ENCODE measurements at regions not wholly inside any gene's neighbourhood (a gene's known extent, or its start where the extent isn't known, plus 50 kb on each side); places are given as distances from the start of the nearest gene placed in this dataset.

DNA sequence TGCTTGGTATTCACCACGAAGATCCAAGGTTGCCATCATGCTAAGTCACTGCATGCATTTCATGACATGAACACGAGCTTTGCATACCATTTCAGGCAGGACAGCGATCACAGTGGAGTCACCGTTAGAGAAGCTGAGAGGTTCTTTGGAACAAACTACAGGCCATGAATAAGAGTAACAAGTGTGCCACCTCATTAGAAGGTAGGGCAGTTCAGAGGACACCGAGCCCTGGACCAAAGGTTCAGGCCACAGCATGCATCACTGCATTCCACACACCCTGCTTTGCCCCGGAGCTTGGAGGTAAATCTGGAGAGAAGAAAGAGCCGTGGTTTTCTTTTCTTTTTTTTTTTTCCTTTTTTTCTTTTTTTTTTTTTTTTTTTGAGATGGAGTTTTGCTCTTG lies 66.9 kb upstream of the CDH4 start:
- DNase-seq (ENCODE audit: low spot score) = no peak
- no peak overlapping the region for H3K4me3 Mint-ChIP-seq
- Histone ChIP-seq H2AFZ (replicated peaks) (no peak overlapping the region), H3K36me3 (no peaks in the 10 kb centered on the region), H3K4me2 (no peak overlapping the region), H3F3A (ENCODE audit: low read depth) (no peaks in the 10 kb centered on the region), H3K79me2 (ENCODE audit: low read depth) (no peaks in the 10 kb centered on the region), H3K9me3 (ENCODE audit: low read depth) (no peaks in the 10 kb centered on the region), H3K4me3 (no peak overlapping the region), H3K4me1 (no peaks in the 10 kb centered on the region), H3K27ac (no peak overlapping the region), H3K9ac (no peak overlapping the region), H3K27me3 (peaks cover 13% of the 10 kb centered on the region), H4K20me1 (ENCODE audit: low read depth) (no peaks in the 10 kb centered on the region)
- H3K27me3 Mint-ChIP-seq (ENCODE audit: insufficient read depth, low read depth) = no peaks in the 10 kb centered on the region
- H3K27ac Mint-ChIP-seq = no peak overlapping the region
- TF ChIP-seq, protein P1, sequence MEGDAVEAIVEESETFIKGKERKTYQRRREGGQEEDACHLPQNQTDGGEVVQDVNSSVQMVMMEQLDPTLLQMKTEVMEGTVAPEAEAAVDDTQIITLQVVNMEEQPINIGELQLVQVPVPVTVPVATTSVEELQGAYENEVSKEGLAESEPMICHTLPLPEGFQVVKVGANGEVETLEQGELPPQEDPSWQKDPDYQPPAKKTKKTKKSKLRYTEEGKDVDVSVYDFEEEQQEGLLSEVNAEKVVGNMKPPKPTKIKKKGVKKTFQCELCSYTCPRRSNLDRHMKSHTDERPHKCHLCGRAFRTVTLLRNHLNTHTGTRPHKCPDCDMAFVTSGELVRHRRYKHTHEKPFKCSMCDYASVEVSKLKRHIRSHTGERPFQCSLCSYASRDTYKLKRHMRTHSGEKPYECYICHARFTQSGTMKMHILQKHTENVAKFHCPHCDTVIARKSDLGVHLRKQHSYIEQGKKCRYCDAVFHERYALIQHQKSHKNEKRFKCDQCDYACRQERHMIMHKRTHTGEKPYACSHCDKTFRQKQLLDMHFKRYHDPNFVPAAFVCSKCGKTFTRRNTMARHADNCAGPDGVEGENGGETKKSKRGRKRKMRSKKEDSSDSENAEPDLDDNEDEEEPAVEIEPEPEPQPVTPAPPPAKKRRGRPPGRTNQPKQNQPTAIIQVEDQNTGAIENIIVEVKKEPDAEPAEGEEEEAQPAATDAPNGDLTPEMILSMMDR (IDR thresholded peaks at IDR 0.05) = no peak
- TF ChIP-seq EZH2phosphoT487 (IDR thresholded peaks at IDR 0.05) (no peak), EZH2 (IDR thresholded peaks at IDR 0.05) (no peak)
- peaks cover 10% of the 10 kb centered on the region for H3K4me1 Mint-ChIP-seq
- H3K36me3 Mint-ChIP-seq = no peaks in the 10 kb centered on the region
- H3K9me3 Mint-ChIP-seq = no peaks in the 10 kb centered on the region

DNA sequence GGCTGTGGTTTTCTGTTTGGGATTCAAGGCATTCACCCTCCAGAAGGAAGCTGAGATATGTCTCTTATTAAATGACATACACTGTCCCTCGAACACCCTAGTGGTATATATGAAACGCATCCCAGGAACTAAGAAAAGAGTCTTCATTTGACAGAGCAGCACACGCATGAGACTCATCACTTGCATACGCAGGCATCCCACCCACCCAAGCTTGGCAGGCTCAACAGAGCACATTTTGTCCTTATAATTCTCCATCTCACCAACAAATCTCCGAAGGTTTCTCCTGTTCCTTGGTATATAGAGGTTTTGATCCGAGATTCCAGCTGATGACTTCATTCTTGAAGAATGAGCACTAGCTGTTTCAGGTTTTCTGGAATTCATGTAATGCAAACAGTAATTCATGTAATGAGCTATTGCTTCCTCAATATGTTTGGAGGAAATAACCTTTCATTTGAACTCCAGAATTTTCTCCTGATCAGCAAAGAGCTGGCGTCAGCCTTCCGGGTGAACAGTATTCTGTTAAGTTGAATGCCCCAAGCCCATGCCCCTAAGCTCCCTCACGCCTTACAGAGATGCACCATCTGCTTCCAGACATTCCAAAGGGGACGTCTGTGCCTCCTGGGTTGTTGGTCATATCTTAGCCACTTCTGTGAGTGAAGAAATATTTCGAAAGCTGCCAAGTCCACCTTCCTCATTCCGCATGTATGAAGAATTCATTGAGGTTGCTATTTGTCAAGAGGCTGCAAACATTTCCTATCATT lies 66.0 kb upstream of the CDH4 start:
- TF ChIP-seq, protein P1 (IDR thresholded peaks at IDR 0.05) = no peak
- TF ChIP-seq EZH2phosphoT487 (IDR thresholded peaks at IDR 0.05) (no peak), EZH2 (IDR thresholded peaks at IDR 0.05) (no peak)
- no peak overlapping the region for H3K4me2 ChIP-seq
- Mint-ChIP-seq H3K4me3 (no peak overlapping the region), H3K4me1 (peaks cover 17% of the 10 kb centered on the region), H3K36me3 (no peaks in the 10 kb centered on the region), H3K27ac (no peak overlapping the region), H3K9me3 (no peaks in the 10 kb centered on the region), H3K27me3 (ENCODE audit: insufficient read depth, low read depth) (no peaks in the 10 kb centered on the region)
- H2AFZ ChIP-seq (replicated peaks) = no peak overlapping the region
- no peaks in the 10 kb centered on the region for H3F3A ChIP-seq (ENCODE audit: low read depth)
- H3K36me3 ChIP-seq = no peaks in the 10 kb centered on the region
- H3K9me3 ChIP-seq (ENCODE audit: low read depth) = no peaks in the 10 kb centered on the region
- no peak overlapping the region for H3K9ac ChIP-seq
- H4K20me1 ChIP-seq (ENCODE audit: low read depth) = no peaks in the 10 kb centered on the region
- no peak for DNase-seq (ENCODE audit: low spot score)
- H3K4me1 ChIP-seq = no peaks in the 10 kb centered on the region
- H3K27ac ChIP-seq = no peak overlapping the region
- no peak overlapping the region for H3K4me3 ChIP-seq
- H3K27me3 ChIP-seq = peaks cover 13% of the 10 kb centered on the region
- H3K79me2 ChIP-seq (ENCODE audit: low read depth) = no peaks in the 10 kb centered on the region

DNA sequence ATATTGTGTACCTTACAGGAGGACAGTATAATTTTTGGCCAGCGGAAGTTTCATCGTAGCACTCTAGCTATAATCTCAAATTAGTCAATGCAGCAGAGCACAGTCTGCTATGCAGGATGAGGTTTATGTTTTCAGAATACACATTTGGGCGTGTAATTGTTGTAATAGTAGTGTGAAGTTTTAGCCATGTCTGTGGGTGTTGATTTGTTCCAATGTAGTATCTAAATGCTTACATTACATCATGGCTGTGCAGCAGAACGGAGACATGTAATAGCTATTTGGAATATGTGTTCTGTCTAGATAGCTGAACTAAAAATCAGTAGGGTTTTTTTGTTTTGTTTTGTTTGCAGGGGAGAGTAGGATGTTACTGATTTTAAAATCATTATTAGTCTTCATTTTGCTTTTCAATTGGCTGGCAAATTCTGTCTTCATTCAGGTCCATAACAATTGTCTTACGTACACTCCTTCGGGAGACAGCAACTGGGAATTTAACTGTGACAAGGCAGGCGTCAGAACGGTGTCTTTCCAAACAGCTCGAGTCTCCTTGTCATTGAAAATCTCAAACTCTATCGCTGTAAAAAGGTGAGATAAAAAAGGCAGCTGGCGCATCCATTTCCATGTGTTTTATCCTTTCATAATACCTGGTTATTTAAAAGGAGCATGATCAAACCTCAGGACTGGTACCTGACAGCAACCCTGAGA lies 65.1 kb upstream of the CDH4 start:
- Histone ChIP-seq H3K9me3 (ENCODE audit: low read depth) (no peaks in the 10 kb centered on the region), H4K20me1 (ENCODE audit: low read depth) (no peaks in the 10 kb centered on the region), H3K4me3 (no peak overlapping the region), H3K27ac (no peak overlapping the region), H3K4me2 (no peak overlapping the region), H3K27me3 (peaks cover 13% of the 10 kb centered on the region), H3K36me3 (no peaks in the 10 kb centered on the region), H2AFZ (replicated peaks) (no peak overlapping the region), H3K79me2 (ENCODE audit: low read depth) (no peaks in the 10 kb centered on the region), H3F3A (ENCODE audit: low read depth) (no peaks in the 10 kb centered on the region), H3K9ac (no peak overlapping the region), H3K4me1 (no peaks in the 10 kb centered on the region)
- no peaks in the 10 kb centered on the region for H3K27me3 Mint-ChIP-seq (ENCODE audit: insufficient read depth, low read depth)
- DNase-seq (ENCODE audit: low spot score) = no peak
- no peak overlapping the region for H3K4me3 Mint-ChIP-seq
- no peaks in the 10 kb centered on the region for H3K36me3 Mint-ChIP-seq
- TF ChIP-seq EZH2 (IDR thresholded peaks at IDR 0.05) = no peak
- no peak for TF ChIP-seq EZH2phosphoT487 (IDR thresholded peaks at IDR 0.05)
- TF ChIP-seq, protein P1 (IDR thresholded peaks at IDR 0.05) = no peak
- H3K27ac Mint-ChIP-seq = no peak overlapping the region
- peaks cover 17% of the 10 kb centered on the region for H3K4me1 Mint-ChIP-seq
- no peaks in the 10 kb centered on the region for H3K9me3 Mint-ChIP-seq
